ENCODE measurements at regions not wholly inside any gene's neighbourhood (a gene's known extent, or its start where the extent isn't known, plus 50 kb on each side); places are given as distances from the start of the nearest gene placed in this dataset.

DNA sequence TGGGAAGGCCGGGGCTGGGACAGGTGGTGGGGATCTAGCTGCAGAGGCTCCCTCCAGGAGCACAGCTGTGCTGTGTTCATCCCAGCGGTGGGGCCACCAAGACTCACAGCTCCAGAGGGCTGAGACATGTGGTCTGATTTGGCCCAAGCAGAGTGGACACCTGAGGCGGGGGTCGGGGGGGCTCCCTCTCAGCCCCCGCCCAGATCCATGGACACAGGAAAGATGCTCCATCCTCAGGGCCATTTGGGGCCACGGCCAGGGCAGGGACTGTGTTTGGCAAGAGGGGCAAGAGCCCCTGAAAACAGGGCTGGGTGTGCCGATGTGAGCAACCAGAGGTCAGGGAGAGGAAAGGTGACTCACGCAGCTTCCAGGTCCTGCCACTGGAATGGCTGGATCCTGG, 219.4 kb downstream of the BRD1 start:
- Histone ChIP-seq H3K4me1 (ENCODE audit: insufficient read depth) (no peaks in the 10 kb centered on the region), H3K4me3 (no peak overlapping the region), H3K9me3 (peaks cover 0 to 4% of the 10 kb centered on the region in 2 donors), H3K27me3 (no peaks in the 10 kb centered on the region), H3K36me3 (no peaks in the 10 kb centered on the region), H3K27ac (no peak overlapping the region)
- peak in 1 of 5 donors; percentile 10 for DNase-seq
- TF ChIP-seq POLR2A (IDR thresholded peaks at IDR 0.05) (no peak), EP300 (IDR thresholded peaks at IDR 0.05) (no peak)
- TF ChIP-seq, protein P1, sequence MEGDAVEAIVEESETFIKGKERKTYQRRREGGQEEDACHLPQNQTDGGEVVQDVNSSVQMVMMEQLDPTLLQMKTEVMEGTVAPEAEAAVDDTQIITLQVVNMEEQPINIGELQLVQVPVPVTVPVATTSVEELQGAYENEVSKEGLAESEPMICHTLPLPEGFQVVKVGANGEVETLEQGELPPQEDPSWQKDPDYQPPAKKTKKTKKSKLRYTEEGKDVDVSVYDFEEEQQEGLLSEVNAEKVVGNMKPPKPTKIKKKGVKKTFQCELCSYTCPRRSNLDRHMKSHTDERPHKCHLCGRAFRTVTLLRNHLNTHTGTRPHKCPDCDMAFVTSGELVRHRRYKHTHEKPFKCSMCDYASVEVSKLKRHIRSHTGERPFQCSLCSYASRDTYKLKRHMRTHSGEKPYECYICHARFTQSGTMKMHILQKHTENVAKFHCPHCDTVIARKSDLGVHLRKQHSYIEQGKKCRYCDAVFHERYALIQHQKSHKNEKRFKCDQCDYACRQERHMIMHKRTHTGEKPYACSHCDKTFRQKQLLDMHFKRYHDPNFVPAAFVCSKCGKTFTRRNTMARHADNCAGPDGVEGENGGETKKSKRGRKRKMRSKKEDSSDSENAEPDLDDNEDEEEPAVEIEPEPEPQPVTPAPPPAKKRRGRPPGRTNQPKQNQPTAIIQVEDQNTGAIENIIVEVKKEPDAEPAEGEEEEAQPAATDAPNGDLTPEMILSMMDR (IDR thresholded peaks at IDR 0.05) = no peak
- intact Hi-C loops (cut with DNase I) = no loop called here
- 76 to 93% (median 82%) methylated on average over 8 of the region's 8 CpGs for WGBS, 3 donors

DNA sequence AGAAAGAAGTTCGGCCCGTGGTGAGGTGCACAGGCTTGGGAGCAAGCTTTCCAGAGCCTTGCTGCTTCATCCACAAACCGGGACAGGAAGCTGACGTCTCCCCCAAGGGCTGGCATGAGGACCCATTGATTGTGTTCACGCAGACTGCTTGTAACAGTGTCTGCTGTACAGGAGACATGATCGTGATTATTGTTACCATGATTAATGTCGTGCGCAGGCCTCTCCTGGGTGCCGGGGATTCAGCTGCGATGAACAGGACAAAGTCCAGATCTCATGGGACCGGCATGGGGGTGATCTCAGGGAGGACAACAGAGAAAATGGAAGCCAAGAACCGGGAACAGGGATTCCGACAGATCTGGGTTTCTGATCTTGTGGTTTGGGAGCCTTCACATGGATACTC, 219.9 kb downstream of the BRD1 start:
- Histone ChIP-seq H3K9me3 (no peaks in the 10 kb centered on the region), H3K27ac (no peak overlapping the region), H3K27me3 (no peaks in the 10 kb centered on the region), H3K4me3 (no peak overlapping the region), H3K4me1 (ENCODE audit: insufficient read depth) (no peaks in the 10 kb centered on the region), H3K36me3 (no peaks in the 10 kb centered on the region)
- TF ChIP-seq, protein P1 (IDR thresholded peaks at IDR 0.05) = no peak
- TF ChIP-seq EP300 (IDR thresholded peaks at IDR 0.05) = no peak
- TF ChIP-seq POLR2A (IDR thresholded peaks at IDR 0.05) = no peak
- DNase-seq = peak in 1 of 5 donors; percentile 5
- 79 to 86% (median 81%) methylated on average over 13 of the region's 13 CpGs for WGBS, 3 donors
- intact Hi-C loops (cut with DNase I) = no loop called here

DNA sequence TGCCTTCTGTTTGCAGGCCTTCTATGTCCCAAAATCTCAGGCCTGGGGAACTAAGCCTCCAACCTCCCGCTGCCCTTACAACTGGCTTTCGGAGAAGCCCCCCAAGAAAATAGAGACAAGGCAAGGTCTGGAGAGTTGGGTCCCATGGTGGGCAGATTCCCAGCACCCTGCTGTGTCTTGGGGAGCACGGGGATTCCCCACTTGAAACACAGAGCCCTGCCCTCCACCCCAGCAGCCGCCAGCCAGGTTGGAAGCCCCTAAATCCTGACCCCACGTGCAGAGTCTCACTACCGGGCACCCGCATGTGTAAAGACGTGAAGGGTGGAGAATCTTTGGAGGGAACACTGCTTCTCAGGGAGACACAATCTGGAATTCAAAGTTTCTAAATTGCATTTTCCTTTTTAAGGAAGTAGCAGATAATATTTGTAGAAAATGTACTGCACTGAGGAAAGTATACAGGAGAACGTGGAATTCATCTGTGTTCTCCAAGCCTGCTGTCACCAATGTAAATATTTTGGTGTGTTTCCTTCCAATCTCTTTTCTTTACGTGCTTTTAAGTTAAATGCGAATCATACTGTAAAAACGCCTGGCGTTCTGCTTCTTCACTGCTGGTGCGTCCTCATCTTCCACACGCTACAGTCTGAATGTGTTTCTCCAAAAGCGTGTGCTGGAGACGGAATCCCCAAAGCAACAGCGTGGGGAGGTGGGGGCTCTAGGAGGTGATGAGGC, 220.9 kb downstream of the BRD1 start:
- no peaks in the 10 kb centered on the region for H3K27me3 ChIP-seq
- no peaks in the 10 kb centered on the region for H3K4me1 ChIP-seq (ENCODE audit: insufficient read depth)
- 87 to 92% (median 90%) methylated on average over 18 of the region's 18 CpGs for WGBS, 3 donors
- H3K36me3 ChIP-seq = no peaks in the 10 kb centered on the region
- intact Hi-C loops (cut with DNase I) = no loop called here
- TF ChIP-seq POLR2A (IDR thresholded peaks at IDR 0.05) (no peak), EP300 (IDR thresholded peaks at IDR 0.05) (no peak)
- TF ChIP-seq, protein P1 (IDR thresholded peaks at IDR 0.05) = no peak
- no peak for DNase-seq
- no peaks in the 10 kb centered on the region for H3K9me3 ChIP-seq
- no peak overlapping the region for H3K4me3 ChIP-seq
- H3K27ac ChIP-seq = no peak overlapping the region

DNA sequence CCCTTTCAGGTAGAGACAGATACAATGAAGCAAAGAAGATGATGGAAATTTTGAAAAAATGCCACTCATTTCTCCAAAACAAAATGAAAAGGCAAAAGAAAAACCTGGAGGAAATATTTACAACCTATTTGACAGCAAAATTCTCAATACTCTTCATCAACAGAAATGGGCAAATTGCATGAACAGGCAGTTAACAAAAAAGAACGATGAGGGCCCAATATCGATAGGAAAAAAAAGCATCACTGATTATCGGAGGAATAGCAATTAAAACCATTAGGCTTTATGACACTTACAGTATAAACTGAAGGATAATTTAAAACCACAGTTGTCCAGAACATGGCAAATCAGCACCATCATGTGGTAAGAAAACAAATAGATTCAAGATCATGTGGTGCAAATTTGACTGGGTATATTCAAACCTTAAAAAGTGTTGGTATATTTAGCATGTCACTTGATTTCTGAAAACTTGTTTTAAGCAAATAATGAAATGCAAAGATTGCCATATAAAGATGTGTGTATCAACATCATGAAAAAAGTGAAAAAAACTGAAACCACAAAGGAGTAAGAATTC, 222.9 kb downstream of the BRD1 start:
- 92 to 95% (median 94%) methylated on average over 3 of the region's 3 CpGs for WGBS, 3 donors
- intact Hi-C loops (cut with DNase I) = no loop called here
- Histone ChIP-seq H3K27ac (no peak overlapping the region), H3K4me1 (ENCODE audit: insufficient read depth) (no peaks in the 10 kb centered on the region), H3K4me3 (no peak overlapping the region), H3K27me3 (no peaks in the 10 kb centered on the region), H3K36me3 (no peaks in the 10 kb centered on the region), H3K9me3 (no peaks in the 10 kb centered on the region)
- TF ChIP-seq EP300 (IDR thresholded peaks at IDR 0.05) = no peak
- TF ChIP-seq, protein P1 (IDR thresholded peaks at IDR 0.05) = no peak
- no peak for TF ChIP-seq POLR2A (IDR thresholded peaks at IDR 0.05)
- no peak for DNase-seq
